NCI-H2081 treated with DMSO at 0.1 percent for 48 hours (cell line): ENCODE measurements at regions not wholly inside any gene's neighbourhood (a gene's known extent, or its start where the extent isn't known, plus 50 kb on each side); places are given as distances from the start of the nearest gene placed in this dataset.

Source experiments
- DNase-seq: peaks from one replicate; lab custom pipeline; 2025; lab: John Stamatoyannopoulos, UW

DNA sequence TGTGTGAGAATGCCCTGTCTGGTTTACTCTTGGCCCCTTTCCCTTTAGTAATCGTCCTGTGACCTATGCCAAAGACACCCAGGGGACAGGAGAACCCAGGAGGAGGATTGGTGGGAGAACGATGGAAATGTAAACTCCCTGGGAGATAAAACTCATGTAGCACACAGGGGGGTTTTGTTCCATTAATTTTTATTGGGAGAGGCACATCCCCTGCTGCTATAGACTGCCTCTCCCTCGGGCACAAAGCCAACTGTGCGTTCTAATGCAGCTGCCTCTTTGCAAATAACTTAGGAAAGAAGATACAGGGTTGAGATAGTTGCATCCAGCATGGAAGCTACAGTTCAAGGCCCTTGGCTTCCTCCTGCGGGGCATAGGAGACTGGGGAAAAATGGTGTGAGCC is 489.6 kb downstream of the SLC4A3 start:
- DNase-seq: no peak

GRCh38 chr2:220120041-220120440 is 492.6 kb downstream of the SLC4A3 start:
- DNase-seq: no peak

DNA sequence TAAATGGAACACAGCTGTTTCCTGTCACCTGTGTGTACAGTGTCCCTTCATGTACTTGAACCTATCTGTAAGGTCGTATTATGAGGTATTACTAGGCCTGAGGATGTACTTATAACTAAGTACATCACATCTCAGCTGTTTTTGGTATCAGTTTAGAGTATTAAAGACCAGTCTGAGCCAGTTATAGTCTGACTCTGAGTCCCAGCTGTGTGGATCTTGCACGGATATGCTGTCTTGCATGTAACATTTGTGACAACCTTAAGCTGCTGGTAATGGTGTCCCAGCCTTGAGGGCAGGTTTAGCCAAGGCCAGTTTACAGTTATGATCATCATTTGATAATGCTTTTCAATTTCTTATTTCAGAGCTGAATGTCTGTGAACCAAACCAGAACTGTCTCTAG is 496.3 kb downstream of the SLC4A3 start:
- DNase-seq: peak; percentile 28

DNA sequence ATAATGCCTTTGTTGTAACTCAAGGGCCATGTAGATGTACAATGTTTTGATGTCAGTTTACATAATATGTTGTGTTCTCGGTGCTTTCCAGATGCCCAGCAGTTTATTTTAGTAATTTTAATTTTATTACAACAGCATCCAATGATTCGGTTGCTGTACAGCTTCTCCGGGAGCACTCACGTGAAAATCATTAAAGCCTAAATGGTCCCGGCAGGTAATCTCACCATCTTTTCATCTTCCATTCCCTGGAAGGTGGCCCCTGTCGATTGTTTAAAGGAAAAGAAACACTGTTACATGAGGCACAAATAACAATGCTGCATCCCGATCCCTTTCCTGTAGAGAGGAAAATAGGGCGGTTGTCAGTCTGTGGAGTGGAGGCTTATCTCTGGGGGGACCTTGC is 498.1 kb downstream of the SLC4A3 start:
- DNase-seq: no peak

DNA sequence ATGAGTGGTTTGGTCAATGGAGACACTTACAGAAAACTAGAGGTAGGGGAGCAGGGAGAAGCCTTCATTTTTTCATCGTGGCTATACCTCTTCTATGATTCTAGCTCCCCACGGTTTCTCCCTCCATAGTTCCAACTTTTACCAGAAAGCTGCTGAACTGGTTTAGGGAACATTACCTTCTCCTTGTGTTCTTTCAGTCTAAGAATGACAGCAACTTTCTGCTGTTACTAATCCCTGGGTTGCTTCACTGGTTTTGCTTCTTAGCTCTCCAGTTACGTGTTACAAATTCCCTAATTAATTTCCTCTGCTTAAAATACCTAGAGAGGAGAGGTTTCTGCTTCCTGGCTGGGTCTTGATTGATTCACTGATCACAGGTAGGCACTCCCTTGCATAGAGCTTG is 499.9 kb downstream of the SLC4A3 start:
- DNase-seq: no peak

DNA sequence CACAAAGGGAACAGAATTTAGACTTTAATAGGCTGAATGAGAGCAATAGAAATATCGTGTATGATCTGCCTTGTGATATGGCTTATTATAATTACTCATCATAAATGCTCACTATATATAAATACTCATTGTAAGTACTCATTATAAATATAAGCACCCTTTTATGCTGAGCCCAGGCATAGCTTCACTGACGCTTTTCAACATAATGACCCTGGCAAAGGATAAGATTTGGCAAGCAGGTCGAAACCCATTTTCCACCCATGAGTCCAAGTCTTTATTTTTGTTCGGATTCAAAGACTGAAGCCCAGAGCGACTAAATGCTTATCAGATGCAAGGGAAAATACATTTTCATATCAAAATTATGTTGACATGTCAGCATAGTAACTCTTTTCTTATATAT is 500.4 kb downstream of the SLC4A3 start:
- DNase-seq: no peak

DNA sequence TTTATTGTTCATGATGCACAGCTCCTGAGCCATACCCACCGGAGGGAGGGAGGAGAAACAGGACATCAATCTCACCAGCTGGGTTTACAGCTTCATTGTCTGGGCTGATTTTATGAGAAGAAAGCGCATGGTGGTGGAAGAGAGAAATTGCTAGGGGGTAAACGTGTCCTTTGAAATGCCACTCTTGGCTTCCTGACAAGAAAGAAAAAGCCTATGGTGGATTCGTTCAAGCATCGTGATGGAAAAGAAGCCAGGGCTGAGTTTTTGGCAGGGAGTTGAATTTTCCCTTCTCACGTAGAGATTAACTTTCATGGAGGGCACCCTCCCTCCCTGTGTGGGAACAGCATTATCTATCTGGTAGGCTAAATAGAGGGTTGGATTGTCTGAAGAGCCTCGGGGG is 502.0 kb downstream of the SLC4A3 start:
- no peak for DNase-seq

DNA sequence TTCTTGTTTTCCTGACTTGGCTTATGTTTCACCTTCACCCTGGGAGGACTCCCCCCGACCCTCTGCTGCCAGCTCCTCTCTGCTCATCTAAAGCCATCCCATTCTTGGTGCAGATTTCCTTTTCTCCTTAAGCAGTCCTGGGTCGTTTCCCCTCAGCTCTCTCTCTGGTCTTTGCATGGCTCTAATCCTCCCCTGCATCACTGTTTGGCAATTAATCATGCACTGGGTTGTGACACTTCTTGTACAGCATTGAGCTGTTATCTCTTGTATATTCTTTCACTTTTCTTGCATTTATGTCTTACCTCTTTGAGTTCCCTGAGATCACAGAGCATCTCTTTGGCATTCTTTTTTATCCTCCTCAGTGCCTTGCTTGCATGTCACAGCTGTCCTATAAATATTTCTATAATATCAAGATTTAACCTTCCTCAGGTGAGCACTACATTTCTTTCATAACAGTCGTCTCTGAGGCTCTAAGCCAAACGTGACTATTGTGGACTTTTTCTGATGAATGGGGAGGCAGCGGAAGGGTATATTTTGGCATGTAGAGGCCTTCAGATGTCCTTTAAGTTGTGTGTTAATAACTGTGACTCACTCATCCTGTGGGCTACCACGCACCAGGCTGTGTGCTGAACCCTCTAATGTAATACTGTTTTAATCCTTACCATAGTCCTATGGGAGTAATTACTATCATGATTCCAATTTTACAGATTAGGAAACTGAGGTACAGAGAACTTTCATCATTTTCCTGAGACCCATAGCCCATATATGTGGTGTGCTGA is 507.5 kb downstream of the SLC4A3 start:
- DNase-seq: no peak

DNA sequence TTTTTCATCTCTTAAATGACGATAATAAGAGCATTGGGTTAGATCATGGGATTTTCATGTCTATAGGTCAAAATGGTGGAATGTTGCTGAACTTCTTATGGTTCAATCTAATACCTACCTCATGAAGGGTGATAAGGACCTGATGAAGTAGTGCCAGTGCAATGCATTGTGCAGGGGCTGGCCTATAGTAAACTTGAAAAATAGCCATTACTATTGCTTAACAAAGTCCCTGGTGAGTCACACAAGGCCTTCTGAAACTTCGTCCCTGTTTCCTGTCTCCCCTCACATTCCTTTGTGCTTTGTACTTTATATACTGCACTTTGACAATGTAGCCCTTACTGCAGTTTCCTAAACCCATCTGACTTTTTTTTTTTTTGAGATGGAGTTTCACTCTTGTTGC is 515.9 kb downstream of the SLC4A3 start:
- no peak for DNase-seq

DNA sequence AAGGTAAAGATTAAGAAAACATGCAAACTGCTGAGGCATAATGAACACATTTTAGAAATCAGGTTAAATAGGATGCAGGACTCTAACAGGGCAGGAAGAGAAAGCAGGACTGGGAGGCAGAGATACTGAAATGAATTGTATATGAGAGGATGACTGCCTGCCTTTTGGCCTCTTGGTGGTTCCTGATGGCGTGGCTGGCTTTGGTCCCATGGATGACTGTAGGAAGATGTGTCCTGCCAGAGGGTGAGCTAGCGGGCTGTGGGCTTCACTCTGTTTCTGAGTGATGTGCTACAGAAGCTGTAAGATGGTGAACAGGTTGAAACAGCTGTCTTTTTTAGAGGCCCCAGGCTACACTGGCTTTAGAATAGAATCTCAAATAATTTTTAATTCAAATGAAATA is 517.0 kb downstream of the SLC4A3 start:
- DNase-seq: no peak

DNA sequence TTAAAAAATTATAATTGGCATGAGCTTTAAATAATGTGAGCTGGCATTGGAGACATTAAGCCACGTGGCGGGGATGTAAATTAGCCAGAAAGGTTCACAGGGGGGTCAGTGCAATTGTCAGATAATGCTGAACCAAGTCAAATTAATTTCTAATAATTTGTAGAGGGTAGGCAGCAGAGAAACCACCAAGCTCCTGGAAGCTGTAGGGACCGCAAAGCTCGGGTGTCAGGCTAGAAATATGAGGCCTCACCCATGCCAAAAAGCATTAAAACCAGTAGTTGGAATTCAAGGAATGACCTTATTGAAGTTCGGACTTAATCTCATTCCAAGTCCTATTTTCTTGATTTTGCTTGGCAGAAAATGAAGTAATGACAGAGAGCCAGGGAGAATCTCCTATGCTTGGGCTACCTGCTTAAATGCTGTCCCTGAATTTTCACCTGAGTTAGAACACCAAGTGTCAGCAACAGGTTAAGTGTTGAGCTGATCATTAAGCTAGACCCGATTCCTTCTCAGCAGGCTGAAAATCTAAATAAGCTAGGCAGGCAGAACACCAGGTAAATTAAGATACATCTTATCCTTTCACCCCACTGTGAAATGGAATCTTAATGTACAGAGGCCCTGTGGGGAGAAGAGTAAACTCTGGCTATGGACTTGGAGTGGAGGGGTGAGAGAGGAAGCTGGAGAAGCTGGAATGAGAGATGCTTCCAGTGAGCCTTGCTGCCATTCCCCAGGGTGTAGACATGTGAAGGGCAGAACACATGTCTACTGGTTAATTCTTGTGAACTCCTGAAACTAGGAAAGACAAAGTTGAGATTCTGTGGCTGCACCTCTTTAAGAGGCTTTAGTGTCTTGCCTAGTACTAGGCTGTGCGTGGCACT is 520.0 kb downstream of the SLC4A3 start:
- no peak for DNase-seq

DNA sequence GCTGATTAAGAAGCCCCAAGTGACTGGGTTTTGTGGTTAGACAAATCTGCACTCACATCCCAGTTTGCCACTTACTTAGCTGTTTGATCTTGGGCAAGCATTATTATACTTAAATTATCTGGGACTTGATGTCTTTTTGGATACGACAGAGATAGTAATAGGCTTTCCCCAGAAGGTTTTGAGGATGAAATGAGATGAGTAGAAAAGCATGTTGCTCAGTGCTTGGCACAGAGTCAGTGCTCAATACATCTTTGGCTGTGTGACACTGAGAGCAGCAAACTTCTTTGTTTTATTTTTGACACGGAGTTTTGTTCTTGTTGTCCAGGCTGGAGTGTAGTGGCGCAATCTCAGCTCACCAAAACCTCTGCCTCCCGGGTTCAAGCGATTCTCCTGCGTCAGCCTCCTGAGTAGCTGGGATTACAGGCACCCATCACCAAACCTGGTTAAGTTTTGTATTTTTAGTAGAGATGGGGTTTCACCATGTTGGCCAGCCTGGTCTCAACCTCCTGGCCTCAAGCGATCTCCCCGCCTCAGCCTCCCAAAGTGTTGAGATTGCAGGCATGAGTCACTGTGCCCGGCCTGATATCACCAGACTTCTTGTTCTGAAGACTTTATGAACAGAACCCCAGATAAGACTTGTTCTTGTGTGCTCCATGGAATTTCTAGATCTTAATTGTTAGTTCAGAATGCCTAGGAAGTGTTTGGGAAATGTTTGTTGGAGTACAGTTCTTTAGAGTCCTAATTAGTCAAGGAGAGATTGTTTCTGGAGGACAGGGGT is 521.2 kb downstream of the SLC4A3 start:
- no peak for DNase-seq

DNA sequence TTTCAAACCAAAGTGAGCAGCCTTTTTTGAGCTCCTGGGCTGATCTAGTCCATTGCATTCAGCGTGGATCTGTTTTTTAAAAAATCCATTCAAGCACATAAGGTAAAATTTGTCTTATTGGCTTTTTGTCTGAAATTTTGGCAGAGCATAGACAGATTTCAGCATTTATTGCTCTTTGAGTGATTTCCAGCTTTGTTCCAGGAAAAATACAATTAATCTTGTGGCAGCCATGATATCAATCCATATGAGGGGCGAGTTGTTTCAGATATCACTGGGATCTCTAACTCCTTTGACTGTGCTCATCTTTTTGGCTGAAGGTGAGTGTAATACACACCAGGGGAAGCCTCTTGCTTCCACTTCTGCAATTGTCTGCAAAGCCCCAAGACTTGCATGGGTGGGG is 523.9 kb downstream of the SLC4A3 start:
- no peak for DNase-seq

- DNase-seq: no peak
Observed at GRCh38 chr2:220152281-220152935, 525.0 kb downstream of the SLC4A3 start.

GRCh38 chr2:220153118-220153517 is 525.7 kb downstream of the SLC4A3 start:
- no peak for DNase-seq

- no peak for DNase-seq
Observed at GRCh38 chr2:220154304-220154703, 526.9 kb downstream of the SLC4A3 start.

DNA sequence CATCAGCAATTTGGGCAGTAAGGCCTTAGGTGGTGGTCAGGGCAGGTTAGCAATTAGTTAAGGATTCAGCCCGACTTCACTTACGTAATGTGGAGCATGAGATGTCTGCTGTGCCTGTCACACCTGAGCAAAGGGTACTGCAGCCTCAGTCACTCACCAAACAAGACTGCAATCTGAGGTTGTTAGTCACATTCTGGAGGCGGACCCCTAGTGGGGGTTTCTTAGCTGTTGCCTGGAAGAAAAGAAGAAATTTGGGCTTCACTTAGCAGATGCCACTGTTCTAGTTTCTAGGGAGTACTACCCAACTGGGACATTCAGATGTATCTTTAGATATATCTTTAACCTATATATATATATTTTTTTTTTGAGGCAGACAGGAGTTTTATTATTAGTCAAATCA is 529.9 kb downstream of the SLC4A3 start:
- no peak for DNase-seq

- DNase-seq: no peak
Observed at GRCh38 chr2:220159738-220160137, 532.3 kb downstream of the SLC4A3 start.

GRCh38 chr2:220162320-220162719 is 534.9 kb downstream of the SLC4A3 start:
- no peak for DNase-seq

DNA sequence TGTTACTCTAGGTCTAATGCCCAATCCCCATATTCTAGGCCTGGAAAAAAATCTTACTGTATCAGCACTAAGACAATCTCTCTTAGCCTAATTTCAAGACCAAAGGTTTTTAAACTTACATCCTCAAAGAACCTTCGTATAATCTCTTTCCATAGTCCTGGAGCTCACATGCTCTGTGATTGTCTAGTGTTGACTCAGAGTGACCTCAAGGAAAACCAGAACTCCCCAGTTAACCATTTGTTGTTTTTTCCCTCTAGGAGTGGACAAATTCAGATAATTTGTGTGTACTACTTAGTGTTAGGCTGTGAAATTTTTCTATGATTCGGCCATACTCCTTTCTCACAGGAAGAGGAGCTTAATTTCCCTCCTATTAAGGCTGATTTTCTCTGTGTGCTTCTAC is 536.1 kb downstream of the SLC4A3 start:
- DNase-seq: no peak

- no peak for DNase-seq
Observed at GRCh38 chr2:220165401-220165800, 538.0 kb downstream of the SLC4A3 start.

GRCh38 chr2:220166616-220167015 is 539.2 kb downstream of the SLC4A3 start:
- no peak for DNase-seq
